ENCODE measurements at regions not wholly inside any gene's neighbourhood (a gene's known extent, or its start where the extent isn't known, plus 50 kb on each side); places are given as distances from the start of the nearest gene placed in this dataset.
"Not testable (repeated sequence)": the region's sequence is repeated elsewhere in the genome, so short reads cannot be mapped to it uniquely, and the experiment has no call there.

- DNase-seq (ENCODE audit: extremely low read depth, low read depth) = no peak
- no peak for TF ChIP-seq CTCF (IDR thresholded peaks at IDR 0.05; ENCODE audit: low read depth, low read length)
Measured at GRCh38 chr12:30548203-30548602, 147.5 kb downstream of the IPO8 start.

GRCh38 chr12:30546121-30546520 lies 149.5 kb downstream of the IPO8 start:
- TF ChIP-seq CTCF (IDR thresholded peaks at IDR 0.05; ENCODE audit: low read depth, low read length) = no peak
- DNase-seq (ENCODE audit: extremely low read depth, low read depth) = no peak

GRCh38 chr12:30544704-30545103 lies 151.0 kb downstream of the IPO8 start:
- not testable (repeated sequence) for DNase-seq (ENCODE audit: extremely low read depth, low read depth)

- no peak for TF ChIP-seq CTCF (IDR thresholded peaks at IDR 0.05; ENCODE audit: low read depth, low read length)
Measured at GRCh38 chr12:30537228-30537627, 158.4 kb downstream of the IPO8 start.

GRCh38 chr12:30533558-30534265 lies 162.0 kb downstream of the IPO8 start:
- TF ChIP-seq CTCF (IDR thresholded peaks at IDR 0.05; ENCODE audit: low read depth, low read length) = no peak
- no peak for DNase-seq (ENCODE audit: extremely low read depth, low read depth)

More at GRCh38 chr12:30537228-30537627, 158.4 kb downstream of the IPO8 start:
- DNase-seq (ENCODE audit: extremely low read depth, low read depth) = no peak

GRCh38 chr12:30531731-30532678 lies 163.7 kb downstream of the IPO8 start:
- no peak for TF ChIP-seq CTCF (IDR thresholded peaks at IDR 0.05; ENCODE audit: low read depth, low read length)
- DNase-seq (ENCODE audit: extremely low read depth, low read depth) = no peak

GRCh38 chr12:30529489-30530269 lies 166.0 kb downstream of the IPO8 start:
- no peak for TF ChIP-seq CTCF (IDR thresholded peaks at IDR 0.05; ENCODE audit: low read depth, low read length)
- no peak for DNase-seq (ENCODE audit: extremely low read depth, low read depth)

Measured in AG09319 (cell line).